ENCODE measurements at regions not wholly inside any gene's neighbourhood (a gene's known extent, or its start where the extent isn't known, plus 50 kb on each side); places are given as distances from the start of the nearest gene placed in this dataset.
A peak's percentile ranks its signal among the peaks of the same experiment; 100 is the strongest.

DNA sequence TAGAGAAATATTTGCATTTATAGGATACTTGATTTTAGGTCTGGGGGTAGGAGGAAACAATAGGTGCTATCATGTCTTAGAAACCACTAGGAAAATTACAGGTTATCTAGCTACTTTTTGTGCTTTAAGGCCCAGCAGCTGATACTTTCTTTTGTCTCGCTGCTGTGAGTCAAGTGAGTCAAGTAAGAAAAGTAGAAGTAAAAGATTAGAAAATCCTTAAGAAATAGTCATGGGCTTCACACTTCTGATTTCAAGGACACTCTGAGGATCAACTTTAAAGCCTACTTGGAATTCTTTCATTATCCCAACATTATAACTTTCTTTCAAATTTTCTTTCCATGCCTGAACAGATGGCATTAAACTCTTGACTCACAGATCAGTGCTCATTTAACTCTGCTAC is 95.2 kb upstream of the RBMS3 start:
- H3K27me3 ChIP-seq (ENCODE audit: control insufficient read depth, insufficient read depth, low read length) = no peaks in the 10 kb centered on the region
- ChIA-PET CTCF (interaction anchor here (1.1 kb wide), 1 partner anchor 31 kb away, joined by 3 read pairs; no protein-coding TSS in a partner anchor), POLR2A (no interaction called here)
- no peaks in the 10 kb centered on the region for H3K36me3 ChIP-seq (ENCODE audit: control insufficient read depth, insufficient read depth, low read length)
- H3K4me3 ChIP-seq (ENCODE audit: low read depth, low read length) = no peak overlapping the region
- TF ChIP-seq, protein P1, sequence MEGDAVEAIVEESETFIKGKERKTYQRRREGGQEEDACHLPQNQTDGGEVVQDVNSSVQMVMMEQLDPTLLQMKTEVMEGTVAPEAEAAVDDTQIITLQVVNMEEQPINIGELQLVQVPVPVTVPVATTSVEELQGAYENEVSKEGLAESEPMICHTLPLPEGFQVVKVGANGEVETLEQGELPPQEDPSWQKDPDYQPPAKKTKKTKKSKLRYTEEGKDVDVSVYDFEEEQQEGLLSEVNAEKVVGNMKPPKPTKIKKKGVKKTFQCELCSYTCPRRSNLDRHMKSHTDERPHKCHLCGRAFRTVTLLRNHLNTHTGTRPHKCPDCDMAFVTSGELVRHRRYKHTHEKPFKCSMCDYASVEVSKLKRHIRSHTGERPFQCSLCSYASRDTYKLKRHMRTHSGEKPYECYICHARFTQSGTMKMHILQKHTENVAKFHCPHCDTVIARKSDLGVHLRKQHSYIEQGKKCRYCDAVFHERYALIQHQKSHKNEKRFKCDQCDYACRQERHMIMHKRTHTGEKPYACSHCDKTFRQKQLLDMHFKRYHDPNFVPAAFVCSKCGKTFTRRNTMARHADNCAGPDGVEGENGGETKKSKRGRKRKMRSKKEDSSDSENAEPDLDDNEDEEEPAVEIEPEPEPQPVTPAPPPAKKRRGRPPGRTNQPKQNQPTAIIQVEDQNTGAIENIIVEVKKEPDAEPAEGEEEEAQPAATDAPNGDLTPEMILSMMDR (IDR thresholded peaks at IDR 0.05; ENCODE audit: insufficient read depth, low read depth, low read length) = no peak
- no peak for DNase-seq (ENCODE audit: low read depth)

DNA sequence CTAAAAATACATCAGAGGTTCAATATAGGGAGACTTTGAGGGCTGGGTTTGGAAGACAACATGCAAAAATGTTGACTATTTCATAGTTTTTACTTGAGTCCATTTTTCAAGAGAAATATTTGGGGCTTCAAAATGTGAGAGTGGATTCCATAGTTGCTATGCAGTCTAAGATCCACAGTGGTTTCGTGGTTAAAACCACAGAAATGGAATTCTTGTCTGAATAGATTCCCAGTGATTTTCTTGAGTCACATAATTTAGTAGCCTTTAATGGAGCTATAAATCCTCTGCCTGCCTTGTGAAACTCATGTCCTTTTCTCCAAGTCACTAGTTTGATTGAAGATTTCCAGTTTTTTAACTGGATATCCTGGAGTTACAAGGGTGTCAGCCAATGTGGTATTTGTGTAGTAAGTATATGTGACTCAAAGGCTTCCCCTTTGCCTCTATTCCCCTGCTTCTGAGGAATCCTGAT is 94.7 kb upstream of the RBMS3 start:
- TF ChIP-seq, protein P1 (IDR thresholded peaks at IDR 0.05; ENCODE audit: insufficient read depth, low read depth, low read length) = no peak
- peak; percentile 95 for DNase-seq (ENCODE audit: low read depth)
- no peak overlapping the region for H3K4me3 ChIP-seq (ENCODE audit: low read depth, low read length)
- POLR2A ChIA-PET = no interaction called here
- H3K36me3 ChIP-seq (ENCODE audit: control insufficient read depth, insufficient read depth, low read length) = no peaks in the 10 kb centered on the region
- CTCF ChIA-PET = interaction anchor here (1.1 to 1.9 kb wide), 2 partner anchors 17 to 30 kb away, joined by 3 to 5 read pairs; no protein-coding TSS in a partner anchor
- no peaks in the 10 kb centered on the region for H3K27me3 ChIP-seq (ENCODE audit: control insufficient read depth, insufficient read depth, low read length)

DNA sequence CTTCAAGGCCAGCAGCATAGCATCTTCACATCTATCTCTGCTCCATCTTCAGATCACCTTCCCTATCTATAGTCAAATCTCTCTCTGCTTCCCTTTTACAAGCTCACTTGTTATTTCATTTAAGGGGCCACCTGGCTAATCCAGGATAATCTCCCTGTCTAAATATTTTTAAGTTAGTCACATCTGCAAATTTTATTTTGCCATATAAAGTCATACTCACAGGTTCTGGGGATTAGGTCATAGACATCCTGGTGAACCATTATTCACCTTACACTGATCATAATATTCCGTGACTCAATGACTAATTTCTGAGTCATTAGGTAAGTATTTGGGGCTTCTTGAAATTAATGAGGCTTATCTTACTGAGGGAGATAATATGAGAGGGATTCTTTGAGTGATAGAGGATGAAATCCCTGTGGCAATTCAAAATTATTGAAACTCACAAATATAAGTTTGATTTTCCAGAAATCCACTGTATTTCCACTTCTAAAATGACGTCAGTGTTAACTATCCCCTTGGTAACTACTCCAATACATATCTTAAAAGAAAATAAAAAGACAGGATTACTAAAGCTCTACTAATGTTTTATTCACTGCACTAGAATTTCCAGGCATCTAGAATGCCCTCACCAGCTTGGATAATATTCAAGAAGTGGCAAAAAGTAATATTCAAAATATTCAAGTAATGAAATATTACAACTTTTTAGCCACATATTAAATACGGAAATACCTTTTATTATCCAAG is 93.7 kb upstream of the RBMS3 start:
- Histone ChIP-seq H3K4me3 (ENCODE audit: low read depth, low read length) (no peak overlapping the region), H3K27me3 (ENCODE audit: control insufficient read depth, insufficient read depth, low read length) (no peaks in the 10 kb centered on the region), H3K36me3 (ENCODE audit: control insufficient read depth, insufficient read depth, low read length) (no peaks in the 10 kb centered on the region)
- CTCF ChIA-PET = interaction anchor here (1.9 kb wide), 1 partner anchor 16 kb away, joined by 5 read pairs; no protein-coding TSS in a partner anchor
- TF ChIP-seq, protein P1 (IDR thresholded peaks at IDR 0.05; ENCODE audit: insufficient read depth, low read depth, low read length) = no peak
- DNase-seq (ENCODE audit: low read depth) = no peak
- POLR2A ChIA-PET = no interaction called here

DNA sequence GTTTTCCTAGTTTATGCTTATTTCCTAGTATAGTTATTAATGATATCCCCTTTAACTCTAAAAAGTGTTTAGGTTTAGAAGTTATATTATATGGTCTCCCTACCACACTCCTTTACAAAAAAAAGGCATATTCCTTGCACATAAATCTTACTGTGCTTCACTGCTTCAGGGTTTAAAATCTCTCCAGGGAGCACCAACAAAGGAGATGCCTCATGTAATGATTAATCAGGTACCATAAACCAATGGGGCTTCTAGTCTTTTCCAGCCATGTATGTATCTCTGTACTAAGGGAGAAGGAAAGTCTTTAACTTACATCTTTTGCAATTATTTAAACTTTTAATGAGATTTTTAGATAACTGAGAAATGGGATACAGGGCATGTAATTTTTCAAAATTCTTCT is 91.5 kb upstream of the RBMS3 start:
- Histone ChIP-seq H3K4me3 (ENCODE audit: low read depth, low read length) (no peak overlapping the region), H3K27me3 (ENCODE audit: control insufficient read depth, insufficient read depth, low read length) (no peaks in the 10 kb centered on the region), H3K36me3 (ENCODE audit: control insufficient read depth, insufficient read depth, low read length) (no peaks in the 10 kb centered on the region)
- no peak for DNase-seq (ENCODE audit: low read depth)
- CTCF ChIA-PET = no interaction called here
- TF ChIP-seq, protein P1 (IDR thresholded peaks at IDR 0.05; ENCODE audit: insufficient read depth, low read depth, low read length) = no peak
- POLR2A ChIA-PET = interaction anchor here (0.6 kb wide), 1 partner anchor 92 kb away, joined by 19 read pairs; no protein-coding TSS in a partner anchor

DNA sequence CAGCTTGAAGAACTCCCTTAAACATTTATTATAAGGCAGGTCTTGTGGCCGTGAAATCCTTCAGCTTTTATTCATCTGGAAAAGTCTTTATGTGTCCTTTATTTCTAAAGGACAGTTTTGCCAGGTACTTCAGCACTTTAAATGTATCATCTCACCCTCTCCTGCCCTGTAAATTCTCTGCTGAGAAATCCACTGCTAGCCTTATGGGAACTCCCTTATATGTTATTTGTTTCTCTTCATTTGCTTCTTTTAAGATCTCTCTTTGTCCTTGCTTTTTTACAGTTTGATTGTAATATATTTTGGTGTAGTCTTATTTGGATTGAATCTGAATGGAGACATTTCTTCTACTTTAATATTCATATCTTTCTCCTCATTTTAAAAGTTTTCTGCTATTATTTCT is 86.7 kb upstream of the RBMS3 start:
- TF ChIP-seq, protein P1 (IDR thresholded peaks at IDR 0.05; ENCODE audit: insufficient read depth, low read depth, low read length) = no peak
- Histone ChIP-seq H3K27me3 (ENCODE audit: control insufficient read depth, insufficient read depth, low read length) (no peaks in the 10 kb centered on the region), H3K36me3 (ENCODE audit: control insufficient read depth, insufficient read depth, low read length) (no peaks in the 10 kb centered on the region), H3K4me3 (ENCODE audit: low read depth, low read length) (no peak overlapping the region)
- no peak for DNase-seq (ENCODE audit: low read depth)
- ChIA-PET POLR2A (no interaction called here), CTCF (no interaction called here)

Data from BJ (cell line).